DND-41 (cell line): ENCODE measurements at regions not wholly inside any gene's neighbourhood (a gene's known extent, or its start where the extent isn't known, plus 50 kb on each side); places are given as distances from the start of the nearest gene placed in this dataset.

Experiments used
- ATAC-seq: fragments of 200-7000 bp; cut with Tn5 transposase; 3 replicates; pipeline ENCODE4 v1.9.1; 2021; ENCODE audit warnings: low read depth; ENCODE audit not compliant: insufficient read depth
- DNase-seq: peaks from one replicate; pipeline ENCODE4 v3.0.0-alpha.2; 2020
- H2AFZ ChIP-seq: 2 replicates; pipeline ENCODE4 v1.6.0; 2012; ENCODE audit warnings: low read depth, low read length
- H3K27ac ChIP-seq: 2 replicates; pipeline ENCODE4 v1.5.1; 2012; ENCODE audit warnings: low read length, inconsistent platforms
- H3K27me3 ChIP-seq: fragments of 200-600 bp; sonication (generic); 2 replicates; pipeline ENCODE4 v1.6.0; 2012; ENCODE audit warnings: low read length, mild to moderate bottlenecking, inconsistent platforms; ENCODE audit not compliant: insufficient read depth, poor library complexity
- H3K36me3 ChIP-seq: 2 replicates; pipeline ENCODE4 v1.5.1; 2012; ENCODE audit warnings: low read length, inconsistent platforms; ENCODE audit not compliant: insufficient read depth
- H3K4me1 ChIP-seq: 2 replicates; pipeline ENCODE4 v1.5.1; 2012; ENCODE audit warnings: mild to moderate bottlenecking, low read length; ENCODE audit not compliant: insufficient read depth
- H3K4me2 ChIP-seq: 2 replicates; pipeline ENCODE4 v1.6.0; 2012; ENCODE audit warnings: mild to moderate bottlenecking, moderate library complexity, low read length, inconsistent platforms; ENCODE audit not compliant: insufficient read depth
- H3K4me3 ChIP-seq, 2 experiments: fragments of 200-600 bp in 1 of 2; shearing (Covaris generic) in 1 of 2; 2 replicates each; pipeline ENCODE4 v1.5.1; 2012 to 2016; ENCODE audit warnings: inconsistent platforms in 2 of 2, low read length in 2 of 2, mild to moderate bottlenecking in 2 of 2, low read depth in 1 of 2, moderate library complexity in 1 of 2
- H3K79me2 ChIP-seq: 2 replicates; pipeline ENCODE4 v1.6.0; 2012; ENCODE audit warnings: low read length, inconsistent platforms; ENCODE audit not compliant: insufficient read depth
- H3K9ac ChIP-seq: 2 replicates; pipeline ENCODE4 v1.6.0; 2012; ENCODE audit warnings: low read depth, mild to moderate bottlenecking, inconsistent platforms, low read length, moderate library complexity
- H3K9me3 ChIP-seq: 2 replicates; pipeline ENCODE4 v1.5.1; 2012; ENCODE audit warnings: low read length, moderate library complexity, mild to moderate bottlenecking, inconsistent platforms; ENCODE audit not compliant: insufficient read depth, severe bottlenecking
- H4K20me1 ChIP-seq: 2 replicates; pipeline ENCODE4 v1.6.0; 2012; ENCODE audit warnings: low read length; ENCODE audit not compliant: insufficient read depth
- EZH2 ChIP-seq: IDR thresholded peaks from 3 replicates; pipeline ENCODE4 v1.6.1; 2012; ENCODE audit warnings: borderline replicate concordance, low read depth, mild to moderate bottlenecking, moderate library complexity, low read length, inconsistent platforms; ENCODE audit not compliant: severe bottlenecking
- TF ChIP-seq, protein P1 (sequence below): IDR thresholded peaks from 2 replicates; pipeline ENCODE4 v1.5.1; 2012; ENCODE audit warnings: borderline replicate concordance, low read length, moderate library complexity, mild to moderate bottlenecking; ENCODE audit not compliant: poor library complexity, severe bottlenecking; ENCODE audit errors: extremely low read depth

- Histone ChIP-seq H3K27ac (no peak overlapping the region), H3K79me2 (no peaks in the 10 kb centered on the region), H3K4me2 (no peak overlapping the region), H3K4me3 (no peak overlapping the region), H3K27me3 (peaks cover 8% of the 10 kb centered on the region), H4K20me1 (no peaks in the 10 kb centered on the region), H3K9me3 (no peaks in the 10 kb centered on the region), H3K4me1 (no peaks in the 10 kb centered on the region), H3K9ac (no peak overlapping the region), H2AFZ (no peak overlapping the region), H3K36me3 (no peaks in the 10 kb centered on the region)
- ATAC-seq (no peak), DNase-seq (no peak)
- no peak for TF ChIP-seq EZH2
- TF ChIP-seq, protein P1, sequence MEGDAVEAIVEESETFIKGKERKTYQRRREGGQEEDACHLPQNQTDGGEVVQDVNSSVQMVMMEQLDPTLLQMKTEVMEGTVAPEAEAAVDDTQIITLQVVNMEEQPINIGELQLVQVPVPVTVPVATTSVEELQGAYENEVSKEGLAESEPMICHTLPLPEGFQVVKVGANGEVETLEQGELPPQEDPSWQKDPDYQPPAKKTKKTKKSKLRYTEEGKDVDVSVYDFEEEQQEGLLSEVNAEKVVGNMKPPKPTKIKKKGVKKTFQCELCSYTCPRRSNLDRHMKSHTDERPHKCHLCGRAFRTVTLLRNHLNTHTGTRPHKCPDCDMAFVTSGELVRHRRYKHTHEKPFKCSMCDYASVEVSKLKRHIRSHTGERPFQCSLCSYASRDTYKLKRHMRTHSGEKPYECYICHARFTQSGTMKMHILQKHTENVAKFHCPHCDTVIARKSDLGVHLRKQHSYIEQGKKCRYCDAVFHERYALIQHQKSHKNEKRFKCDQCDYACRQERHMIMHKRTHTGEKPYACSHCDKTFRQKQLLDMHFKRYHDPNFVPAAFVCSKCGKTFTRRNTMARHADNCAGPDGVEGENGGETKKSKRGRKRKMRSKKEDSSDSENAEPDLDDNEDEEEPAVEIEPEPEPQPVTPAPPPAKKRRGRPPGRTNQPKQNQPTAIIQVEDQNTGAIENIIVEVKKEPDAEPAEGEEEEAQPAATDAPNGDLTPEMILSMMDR, result no peak
Observed at GRCh38 chr10:44821290-44821689, 89.8 kb upstream of the TMEM72 start.

GRCh38 chr10:44822349-44822748 is 88.8 kb upstream of the TMEM72 start:
- Histone ChIP-seq H3K4me2 (no peak overlapping the region), H4K20me1 (no peaks in the 10 kb centered on the region), H3K9me3 (no peaks in the 10 kb centered on the region), H3K27me3 (peaks cover 7% of the 10 kb centered on the region), H3K36me3 (no peaks in the 10 kb centered on the region), H2AFZ (no peak overlapping the region), H3K79me2 (no peaks in the 10 kb centered on the region), H3K4me1 (no peaks in the 10 kb centered on the region), H3K27ac (no peak overlapping the region), H3K4me3 (no peak overlapping the region), H3K9ac (no peak overlapping the region)
- TF ChIP-seq EZH2, result no peak
- TF ChIP-seq, protein P1, result no peak
- DNase-seq (no peak), ATAC-seq (no peak)

DNA sequence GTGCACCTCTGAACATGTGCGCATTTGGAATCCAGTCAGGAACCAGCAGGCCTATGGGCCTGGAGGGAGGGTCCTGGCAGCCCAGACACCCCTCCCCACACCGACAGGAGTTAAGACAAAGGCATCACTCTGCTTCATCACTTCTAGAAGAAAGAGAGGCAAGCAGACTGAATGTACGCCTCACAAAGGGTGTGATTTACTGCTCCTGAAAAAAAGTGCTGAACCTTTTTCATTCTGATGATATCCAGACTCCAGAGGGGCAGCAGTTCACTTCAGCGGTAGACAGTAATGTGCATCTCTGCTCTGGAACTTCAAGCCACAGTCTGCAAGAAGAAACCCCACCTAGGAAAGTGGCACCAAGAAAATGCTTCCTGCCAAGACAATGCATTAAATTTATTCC is 88.2 kb upstream of the TMEM72 start:
- Histone ChIP-seq H2AFZ (no peak overlapping the region), H3K4me1 (no peaks in the 10 kb centered on the region), H3K79me2 (no peaks in the 10 kb centered on the region), H3K36me3 (no peaks in the 10 kb centered on the region), H3K9ac (no peak overlapping the region), H3K4me3 (no peak overlapping the region), H3K9me3 (no peaks in the 10 kb centered on the region), H4K20me1 (0 out of 2 replicates have a peak, but pooled peaks cover 2% of the 10 kb centered on the region), H3K27ac (no peak overlapping the region), H3K4me2 (no peak overlapping the region), H3K27me3 (peaks cover 6% of the 10 kb centered on the region)
- ATAC-seq (no peak), DNase-seq (no peak)
- TF ChIP-seq, protein P1, result no peak
- no peak for TF ChIP-seq EZH2

DNA sequence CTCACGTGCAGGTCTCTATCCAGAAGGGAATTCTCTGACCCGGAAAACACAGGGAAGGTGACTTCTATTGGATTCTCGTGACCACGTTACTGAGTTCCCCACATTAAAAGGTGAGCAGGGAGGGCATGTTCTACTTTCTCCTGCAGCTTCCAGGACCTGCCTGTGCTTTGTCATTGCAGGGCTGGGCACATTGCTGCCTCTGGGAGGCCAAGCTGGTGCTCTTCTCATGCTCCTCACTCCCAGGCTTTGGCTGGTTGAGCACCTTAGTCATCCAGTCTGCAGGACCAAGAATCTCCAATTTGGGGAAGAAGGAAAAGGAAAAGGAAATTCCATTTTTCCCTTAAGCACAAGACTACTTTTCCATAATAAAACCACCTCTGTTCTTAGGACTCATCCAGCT is 86.5 kb upstream of the TMEM72 start:
- Histone ChIP-seq H3K27ac (no peak overlapping the region), H3K4me2 (no peak overlapping the region), H3K9me3 (no peaks in the 10 kb centered on the region), H3K79me2 (no peaks in the 10 kb centered on the region), H2AFZ (no peak overlapping the region), H3K4me3 (no peak overlapping the region), H3K9ac (no peak overlapping the region), H3K4me1 (no peaks in the 10 kb centered on the region), H3K36me3 (no peaks in the 10 kb centered on the region), H4K20me1 (0 out of 2 replicates have a peak, but pooled peaks cover 2% of the 10 kb centered on the region), H3K27me3 (peaks cover 6% of the 10 kb centered on the region)
- DNase-seq (no peak), ATAC-seq (no peak)
- TF ChIP-seq, protein P1, result no peak
- TF ChIP-seq EZH2, result no peak
